ENCODE measurements at regions not wholly inside any gene's neighbourhood (a gene's known extent, or its start where the extent isn't known, plus 50 kb on each side); places are given as distances from the start of the nearest gene placed in this dataset.

DNA sequence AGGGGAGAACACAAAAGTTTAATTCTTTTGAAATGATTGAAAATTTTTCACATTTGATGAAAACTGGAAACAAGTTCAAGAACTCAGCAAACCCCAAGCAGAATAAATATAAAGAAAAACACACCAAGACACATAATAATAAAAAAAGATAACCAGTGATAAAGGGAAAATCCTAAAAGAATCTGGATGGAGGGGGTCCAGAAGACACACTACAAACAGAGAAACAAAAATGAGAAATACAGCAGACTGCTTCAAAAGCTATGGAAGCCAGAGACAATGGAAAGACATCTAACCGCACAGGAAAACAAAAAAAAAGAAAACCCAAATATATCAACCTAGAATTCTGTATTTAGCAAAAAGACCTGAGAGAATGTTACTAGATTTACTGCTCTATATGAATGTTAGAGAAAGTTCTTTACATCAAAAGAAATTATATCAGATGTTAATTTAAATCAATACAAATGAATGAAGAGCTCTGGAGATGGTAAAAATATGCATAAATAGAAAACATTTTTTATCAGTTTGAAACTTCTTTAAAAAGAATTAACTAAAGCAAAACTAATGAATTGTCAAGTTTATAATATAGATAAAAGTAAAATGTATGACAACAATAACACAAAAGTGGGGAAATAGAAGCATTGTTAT, 310.7 kb upstream of the PREP start:
- no peak overlapping the region for H2AFZ ChIP-seq (ENCODE audit: low read depth, low read length, severe bottlenecking)
- H3K27ac ChIP-seq (ENCODE audit: low read depth, low read length) = no peak overlapping the region
- no peaks in the 10 kb centered on the region for H3K27me3 ChIP-seq (ENCODE audit: low read length)
- H3K4me3 ChIP-seq (ENCODE audit: insufficient read depth, low read length, poor library complexity, severe bottlenecking) = no peak overlapping the region
- no peaks in the 10 kb centered on the region for H3F3A ChIP-seq (ENCODE audit: insufficient read depth)
- H3K79me2 ChIP-seq (ENCODE audit: insufficient read depth, low read length) = no peaks in the 10 kb centered on the region
- H3K9me2 ChIP-seq (replicated peaks; ENCODE audit: insufficient read depth, low read length) = no peaks in the 10 kb centered on the region
- TF ChIP-seq, protein P1, sequence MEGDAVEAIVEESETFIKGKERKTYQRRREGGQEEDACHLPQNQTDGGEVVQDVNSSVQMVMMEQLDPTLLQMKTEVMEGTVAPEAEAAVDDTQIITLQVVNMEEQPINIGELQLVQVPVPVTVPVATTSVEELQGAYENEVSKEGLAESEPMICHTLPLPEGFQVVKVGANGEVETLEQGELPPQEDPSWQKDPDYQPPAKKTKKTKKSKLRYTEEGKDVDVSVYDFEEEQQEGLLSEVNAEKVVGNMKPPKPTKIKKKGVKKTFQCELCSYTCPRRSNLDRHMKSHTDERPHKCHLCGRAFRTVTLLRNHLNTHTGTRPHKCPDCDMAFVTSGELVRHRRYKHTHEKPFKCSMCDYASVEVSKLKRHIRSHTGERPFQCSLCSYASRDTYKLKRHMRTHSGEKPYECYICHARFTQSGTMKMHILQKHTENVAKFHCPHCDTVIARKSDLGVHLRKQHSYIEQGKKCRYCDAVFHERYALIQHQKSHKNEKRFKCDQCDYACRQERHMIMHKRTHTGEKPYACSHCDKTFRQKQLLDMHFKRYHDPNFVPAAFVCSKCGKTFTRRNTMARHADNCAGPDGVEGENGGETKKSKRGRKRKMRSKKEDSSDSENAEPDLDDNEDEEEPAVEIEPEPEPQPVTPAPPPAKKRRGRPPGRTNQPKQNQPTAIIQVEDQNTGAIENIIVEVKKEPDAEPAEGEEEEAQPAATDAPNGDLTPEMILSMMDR (IDR thresholded peaks at IDR 0.05; ENCODE audit: insufficient read depth, low read length, poor library complexity, severe bottlenecking) = no peak
- TF ChIP-seq EZH2phosphoT487 (conservative IDR thresholded peaks at IDR 0.05; ENCODE audit: low read length) = no peak
- H3K4me2 ChIP-seq (ENCODE audit: low read depth, low read length, poor library complexity, severe bottlenecking) = no peak overlapping the region
- H3K9ac ChIP-seq (ENCODE audit: low read length) = no peak overlapping the region
- no peaks in the 10 kb centered on the region for H3K9me3 ChIP-seq (ENCODE audit: insufficient read depth, low read length)
- H4K20me1 ChIP-seq (ENCODE audit: low read depth, low read length) = no peaks in the 10 kb centered on the region
- H3K36me3 ChIP-seq (ENCODE audit: low read length) = peaks cover 3% of the 10 kb centered on the region; the same call in 1 of the 2 replicates

DNA sequence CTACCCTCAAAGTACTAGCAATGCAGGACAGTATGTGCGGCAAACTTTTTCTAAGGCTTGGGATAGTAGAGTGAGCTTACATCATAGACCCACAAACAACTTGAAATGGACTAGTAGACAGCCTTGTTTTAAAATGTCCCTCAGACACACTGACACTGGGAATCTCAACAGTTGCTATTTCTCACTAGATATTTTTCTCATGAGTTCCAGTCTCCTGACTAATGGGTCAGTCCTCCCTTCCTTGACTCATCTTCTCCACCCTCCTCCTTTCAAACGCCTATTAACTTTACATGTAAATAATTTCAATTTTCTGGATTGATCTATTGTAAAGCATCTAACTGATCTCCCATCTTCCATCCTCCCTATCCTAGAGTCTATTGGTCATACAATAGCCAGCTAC, 308.3 kb upstream of the PREP start:
- peaks cover 3% of the 10 kb centered on the region; the same call in 1 of the 2 replicates for H3K36me3 ChIP-seq (ENCODE audit: low read length)
- no peak overlapping the region for H3K4me2 ChIP-seq (ENCODE audit: low read depth, low read length, poor library complexity, severe bottlenecking)
- H3K9me3 ChIP-seq (ENCODE audit: insufficient read depth, low read length) = no peaks in the 10 kb centered on the region
- no peaks in the 10 kb centered on the region for H3K79me2 ChIP-seq (ENCODE audit: insufficient read depth, low read length)
- no peak overlapping the region for H3K4me3 ChIP-seq (ENCODE audit: insufficient read depth, low read length, poor library complexity, severe bottlenecking)
- H4K20me1 ChIP-seq (ENCODE audit: low read depth, low read length) = no peaks in the 10 kb centered on the region
- H3K27me3 ChIP-seq (ENCODE audit: low read length) = no peaks in the 10 kb centered on the region
- no peak overlapping the region for H2AFZ ChIP-seq (ENCODE audit: low read depth, low read length, severe bottlenecking)
- no peak for TF ChIP-seq EZH2phosphoT487 (conservative IDR thresholded peaks at IDR 0.05; ENCODE audit: low read length)
- TF ChIP-seq, protein P1 (IDR thresholded peaks at IDR 0.05; ENCODE audit: insufficient read depth, low read length, poor library complexity, severe bottlenecking) = no peak
- H3K9me2 ChIP-seq (replicated peaks; ENCODE audit: insufficient read depth, low read length) = no peaks in the 10 kb centered on the region
- no peak overlapping the region for H3K9ac ChIP-seq (ENCODE audit: low read length)
- no peaks in the 10 kb centered on the region for H3F3A ChIP-seq (ENCODE audit: insufficient read depth)
- H3K27ac ChIP-seq (ENCODE audit: low read depth, low read length) = no peak overlapping the region

DNA sequence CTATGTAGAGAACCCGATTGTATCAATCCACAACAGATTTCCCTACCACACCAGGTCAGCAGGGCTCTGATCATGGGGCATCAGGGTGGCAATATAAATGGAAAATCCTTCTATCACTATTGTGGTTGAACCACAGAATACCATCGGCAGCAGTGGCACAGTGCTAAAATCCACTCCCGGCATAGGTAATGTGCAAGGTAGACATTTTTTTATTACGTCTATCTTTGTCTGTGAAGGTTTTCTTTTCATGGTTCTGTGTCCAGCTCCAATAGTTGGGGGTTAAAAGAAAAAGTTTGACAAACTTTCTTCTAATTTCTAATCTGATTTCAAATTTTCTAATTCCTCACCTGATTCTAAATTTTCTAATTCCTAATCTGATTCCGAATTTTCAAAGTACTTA, 302.7 kb upstream of the PREP start:
- no peak overlapping the region for H3K9ac ChIP-seq (ENCODE audit: low read length)
- no peaks in the 10 kb centered on the region for H3K9me2 ChIP-seq (replicated peaks; ENCODE audit: insufficient read depth, low read length)
- H3K27ac ChIP-seq (ENCODE audit: low read depth, low read length) = no peak overlapping the region
- H3K4me2 ChIP-seq (ENCODE audit: low read depth, low read length, poor library complexity, severe bottlenecking) = no peak overlapping the region
- H3F3A ChIP-seq (ENCODE audit: insufficient read depth) = no peaks in the 10 kb centered on the region
- TF ChIP-seq EZH2phosphoT487 (conservative IDR thresholded peaks at IDR 0.05; ENCODE audit: low read length) = no peak
- TF ChIP-seq, protein P1 (IDR thresholded peaks at IDR 0.05; ENCODE audit: insufficient read depth, low read length, poor library complexity, severe bottlenecking) = no peak
- H4K20me1 ChIP-seq (ENCODE audit: low read depth, low read length) = no peaks in the 10 kb centered on the region
- H2AFZ ChIP-seq (ENCODE audit: low read depth, low read length, severe bottlenecking) = no peak overlapping the region
- H3K79me2 ChIP-seq (ENCODE audit: insufficient read depth, low read length) = no peaks in the 10 kb centered on the region
- no peaks in the 10 kb centered on the region for H3K36me3 ChIP-seq (ENCODE audit: low read length)
- no peak overlapping the region for H3K4me3 ChIP-seq (ENCODE audit: insufficient read depth, low read length, poor library complexity, severe bottlenecking)
- H3K27me3 ChIP-seq (ENCODE audit: low read length) = no peaks in the 10 kb centered on the region
- no peaks in the 10 kb centered on the region for H3K9me3 ChIP-seq (ENCODE audit: insufficient read depth, low read length)
